SK-N-SH (cell line): ENCODE measurements at regions not wholly inside any gene's neighbourhood (a gene's known extent, or its start where the extent isn't known, plus 50 kb on each side); places are given as distances from the start of the nearest gene placed in this dataset.

ENCODE experiments used
- CTCF ChIP-seq: fragments of 200-600 bp; sonication (generic); IDR thresholded peaks from 2 replicates; pipeline ENCODE4 v1.6.1; 2017; ENCODE audit warnings: antibody characterized with exemption, mild to moderate bottlenecking, moderate library complexity
- EZH2phosphoT487 ChIP-seq: fragments of 200-600 bp; sonication (generic); IDR thresholded peaks from 2 replicates; pipeline ENCODE4 v1.6.1; 2017; ENCODE audit warnings: low read depth, mixed run types, mild to moderate bottlenecking, antibody characterized with exemption, moderate library complexity, borderline replicate concordance
- JUND ChIP-seq: IDR thresholded peaks from 2 replicates; pipeline ENCODE4 v1.4.0; 2012
- NFIC ChIP-seq: IDR thresholded peaks from 2 replicates; pipeline ENCODE4 v1.4.0; 2012; ENCODE audit warnings: borderline replicate concordance
- TAF1 ChIP-seq: IDR thresholded peaks from 2 replicates; pipeline ENCODE4 v1.6.1; 2012; ENCODE audit warnings: low read depth, mild to moderate bottlenecking, low read length, moderate library complexity, borderline replicate concordance
- ZBTB33 ChIP-seq: IDR thresholded peaks from 2 replicates; pipeline ENCODE4 v1.4.0; 2012; ENCODE audit warnings: low read depth, borderline replicate concordance

GRCh38 chr22:27193636-27194035 lies 536.2 kb downstream of the MIAT start:
- TF ChIP-seq JUND (no peak), CTCF (no peak), TAF1 (no peak), NFIC (no peak), ZBTB33 (no peak), EZH2phosphoT487 (no peak)
